Vagina (tissue), 2 donors: ENCODE measurements at regions not wholly inside any gene's neighbourhood (a gene's known extent, or its start where the extent isn't known, plus 50 kb on each side); places are given as distances from the start of the nearest gene placed in this dataset.

ENCODE experiments used
- DNase-seq, 2 donors: peaks; one replicate each; pipeline ENCODE4 v3.0.0-alpha.2; 2017; ENCODE audit errors: extremely low spot score in 2 of 2
- H3K27ac ChIP-seq: fragments of 200-600 bp; sonication (generic); one replicate; pipeline ENCODE4 v1.5.1; 2019
- H3K27me3 ChIP-seq: fragments of 200-600 bp; sonication (generic); one replicate; pipeline ENCODE4 v1.5.1; 2019
- H3K36me3 ChIP-seq, 2 donors: fragments of 200-600 bp; sonication (generic); one replicate each; pipeline ENCODE4 v1.5.1; 2017 to 2019
- H3K4me1 ChIP-seq: fragments of 200-600 bp; sonication (generic); one replicate; pipeline ENCODE4 v1.5.1; 2019
- H3K4me3 ChIP-seq, 2 donors: fragments of 200-600 bp; sonication (generic); 1 replicate in 1 of 2; 2 replicates in 1 of 2; pipeline ENCODE4 v1.5.1; 2016 to 2019
- H3K9me3 ChIP-seq: fragments of 200-600 bp; sonication (generic); one replicate; pipeline ENCODE4 v1.5.1; 2019
- POLR2A ChIP-seq, 2 donors: fragments of 450-650 bp; IDR thresholded peaks; one replicate each; pipeline ENCODE4 v1.6.1; 2017; ENCODE audit warnings: antibody characterized with exemption in 2 of 2, mild to moderate bottlenecking in 2 of 2, moderate library complexity in 2 of 2
- POLR2AphosphoS5 ChIP-seq, 2 donors: sonication (generic); formaldehyde crosslinking; IDR thresholded peaks; one replicate each; pipeline ENCODE4 v1.9.0; 2017; ENCODE audit warnings: antibody characterized with exemption in 2 of 2, mild to moderate bottlenecking in 2 of 2, low read depth in 1 of 2; ENCODE audit not compliant: insufficient read depth in 1 of 2
- intact Hi-C: fragments of 100-400 bp; cut with DNase I; formaldehyde crosslinking; loops from one replicate; pipeline ENCODE4 v1.15.1; 2023
- TF ChIP-seq, protein P1 (sequence below), 3 experiments: fragments of 450-650 bp in 2 of 3; fragments of 200-600 bp in 1 of 3; sonication (generic) in 1 of 3; IDR thresholded peaks; one replicate each; pipeline ENCODE4 v1.5.1; 2017 to 2019; ENCODE audit warnings: antibody characterized with exemption in 3 of 3, mild to moderate bottlenecking in 2 of 3, moderate library complexity in 2 of 3

DNA sequence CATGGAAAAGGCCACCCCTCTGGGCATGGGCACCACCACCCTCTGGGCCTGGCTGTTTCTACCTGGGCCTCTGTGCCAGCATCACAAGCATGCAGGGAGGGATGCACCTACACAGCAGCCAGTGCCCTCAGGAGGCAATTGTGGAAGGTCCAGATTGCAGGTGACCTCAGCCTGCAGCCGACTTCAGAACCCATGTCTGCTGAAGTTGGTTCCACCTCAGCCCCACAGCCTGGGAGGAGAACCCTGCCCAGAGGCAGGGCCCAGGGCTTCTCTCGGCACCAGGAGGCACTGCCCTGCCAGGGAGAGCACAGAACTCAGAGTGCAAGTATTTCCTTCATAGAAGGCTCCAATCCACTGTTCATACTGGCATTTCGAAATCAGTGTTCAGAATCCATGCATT, 149.8 kb downstream of the TTLL2 start:
- DNase-seq: no peak
- no peak for TF ChIP-seq POLR2AphosphoS5 (IDR thresholded peaks at IDR 0.05; ENCODE audit: insufficient read depth in 1 of 2, low read depth in 1 of 2)
- TF ChIP-seq POLR2A (IDR thresholded peaks at IDR 0.05): no peak
- TF ChIP-seq, protein P1, sequence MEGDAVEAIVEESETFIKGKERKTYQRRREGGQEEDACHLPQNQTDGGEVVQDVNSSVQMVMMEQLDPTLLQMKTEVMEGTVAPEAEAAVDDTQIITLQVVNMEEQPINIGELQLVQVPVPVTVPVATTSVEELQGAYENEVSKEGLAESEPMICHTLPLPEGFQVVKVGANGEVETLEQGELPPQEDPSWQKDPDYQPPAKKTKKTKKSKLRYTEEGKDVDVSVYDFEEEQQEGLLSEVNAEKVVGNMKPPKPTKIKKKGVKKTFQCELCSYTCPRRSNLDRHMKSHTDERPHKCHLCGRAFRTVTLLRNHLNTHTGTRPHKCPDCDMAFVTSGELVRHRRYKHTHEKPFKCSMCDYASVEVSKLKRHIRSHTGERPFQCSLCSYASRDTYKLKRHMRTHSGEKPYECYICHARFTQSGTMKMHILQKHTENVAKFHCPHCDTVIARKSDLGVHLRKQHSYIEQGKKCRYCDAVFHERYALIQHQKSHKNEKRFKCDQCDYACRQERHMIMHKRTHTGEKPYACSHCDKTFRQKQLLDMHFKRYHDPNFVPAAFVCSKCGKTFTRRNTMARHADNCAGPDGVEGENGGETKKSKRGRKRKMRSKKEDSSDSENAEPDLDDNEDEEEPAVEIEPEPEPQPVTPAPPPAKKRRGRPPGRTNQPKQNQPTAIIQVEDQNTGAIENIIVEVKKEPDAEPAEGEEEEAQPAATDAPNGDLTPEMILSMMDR (IDR thresholded peaks at IDR 0.05): no peak
- H3K4me1 ChIP-seq: no peaks in the 10 kb centered on the region
- H3K36me3 ChIP-seq: no peaks in the 10 kb centered on the region
- H3K27ac ChIP-seq: no peak overlapping the region
- H3K27me3 ChIP-seq: no peaks in the 10 kb centered on the region
- H3K9me3 ChIP-seq: no peaks in the 10 kb centered on the region
- intact Hi-C loops: no loop called here
- H3K4me3 ChIP-seq: no peak overlapping the region

DNA sequence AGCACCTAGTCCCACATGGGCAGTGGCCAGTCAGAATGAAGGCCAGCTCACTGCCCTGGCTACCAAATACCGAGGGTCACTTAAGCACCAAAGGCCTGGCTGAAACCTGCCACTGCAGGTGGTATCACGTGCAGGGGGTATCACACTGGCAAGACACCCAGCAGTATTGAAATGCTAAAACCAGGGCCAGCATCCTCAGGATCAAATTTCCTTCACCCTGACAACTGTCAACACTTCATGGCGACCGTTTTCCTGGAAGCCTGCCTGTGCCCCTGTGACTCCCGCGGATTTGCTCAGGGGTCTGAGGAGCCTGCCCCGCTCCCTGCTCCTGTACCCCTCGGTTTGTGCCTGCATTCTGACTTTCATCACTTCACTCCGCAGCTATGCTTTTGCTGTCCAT, 151.1 kb downstream of the TTLL2 start:
- H3K27ac ChIP-seq: no peak overlapping the region
- no peak for TF ChIP-seq POLR2AphosphoS5 (IDR thresholded peaks at IDR 0.05; ENCODE audit: insufficient read depth in 1 of 2, low read depth in 1 of 2)
- no peak for TF ChIP-seq POLR2A (IDR thresholded peaks at IDR 0.05)
- TF ChIP-seq, protein P1 (IDR thresholded peaks at IDR 0.05): no peak
- no peak overlapping the region for H3K4me3 ChIP-seq
- intact Hi-C loops: no loop called here
- H3K4me1 ChIP-seq: no peaks in the 10 kb centered on the region
- no peaks in the 10 kb centered on the region for H3K9me3 ChIP-seq
- H3K36me3 ChIP-seq: no peaks in the 10 kb centered on the region
- no peak for DNase-seq
- no peaks in the 10 kb centered on the region for H3K27me3 ChIP-seq

DNA sequence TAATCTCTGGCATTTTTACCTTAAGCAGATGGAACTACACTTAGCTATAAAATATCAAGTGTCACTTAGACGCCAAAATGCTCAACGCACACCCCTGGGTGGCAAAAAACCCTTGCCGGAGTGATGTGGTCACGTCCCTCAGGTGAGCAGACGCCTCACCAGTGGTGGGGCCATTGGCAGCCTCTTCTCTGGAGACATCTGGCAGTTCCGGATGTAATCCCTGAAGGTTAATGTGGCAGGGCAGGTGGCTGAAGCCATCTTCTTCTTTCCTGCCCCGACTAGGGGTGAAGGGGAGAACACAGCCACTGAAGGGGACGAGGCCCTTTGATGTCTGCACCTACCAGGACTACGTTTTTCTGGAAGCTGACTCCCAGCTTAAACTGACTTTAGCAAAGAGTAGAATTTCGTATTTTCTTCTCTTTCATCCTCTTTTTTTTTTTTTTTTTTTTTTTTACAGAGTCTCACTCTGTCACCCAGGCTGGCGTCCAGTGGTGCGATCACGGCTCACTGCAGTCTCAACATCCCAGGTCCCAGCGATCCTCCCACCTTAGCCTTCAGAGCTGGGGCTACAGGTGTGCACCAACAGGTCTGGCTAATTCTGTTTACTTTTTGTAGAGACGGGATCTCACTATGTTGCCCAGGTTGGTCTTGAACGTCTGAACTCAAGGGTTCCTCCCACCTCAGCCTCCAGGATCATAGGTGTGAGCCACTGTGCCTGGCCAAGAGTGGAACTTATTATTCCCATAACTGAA, 152.1 kb downstream of the TTLL2 start:
- TF ChIP-seq, protein P1 (IDR thresholded peaks at IDR 0.05): no peak
- DNase-seq: no peak
- Histone ChIP-seq H3K36me3 (no peaks in the 10 kb centered on the region), H3K9me3 (no peaks in the 10 kb centered on the region), H3K27me3 (no peaks in the 10 kb centered on the region), H3K4me3 (no peak overlapping the region), H3K27ac (no peak overlapping the region), H3K4me1 (no peaks in the 10 kb centered on the region)
- intact Hi-C loops: no loop called here

DNA sequence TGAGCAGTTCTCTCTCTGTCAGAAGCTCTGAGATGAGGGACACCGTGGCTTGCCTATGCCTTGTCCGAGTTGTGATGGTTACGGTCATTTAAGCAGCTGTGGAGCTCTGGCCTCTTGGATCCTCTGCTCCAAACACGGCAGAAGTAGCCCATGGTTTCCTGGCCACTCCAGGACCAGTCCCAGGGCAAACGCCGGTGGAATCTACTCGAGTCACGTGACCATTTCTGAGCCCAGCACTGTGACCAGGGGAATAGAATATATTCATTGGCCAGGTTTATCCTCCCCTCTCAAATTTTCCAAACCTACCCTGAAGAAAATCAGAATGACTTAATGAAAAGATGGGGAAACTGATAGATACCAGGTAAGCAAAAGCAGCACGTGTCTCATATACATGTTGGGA, 152.8 kb downstream of the TTLL2 start:
- TF ChIP-seq, protein P1 (IDR thresholded peaks at IDR 0.05): no peak
- TF ChIP-seq POLR2A (IDR thresholded peaks at IDR 0.05) (no peak), POLR2AphosphoS5 (IDR thresholded peaks at IDR 0.05; ENCODE audit: insufficient read depth in 1 of 2, low read depth in 1 of 2) (no peak)
- H3K27me3 ChIP-seq: no peaks in the 10 kb centered on the region

DNA sequence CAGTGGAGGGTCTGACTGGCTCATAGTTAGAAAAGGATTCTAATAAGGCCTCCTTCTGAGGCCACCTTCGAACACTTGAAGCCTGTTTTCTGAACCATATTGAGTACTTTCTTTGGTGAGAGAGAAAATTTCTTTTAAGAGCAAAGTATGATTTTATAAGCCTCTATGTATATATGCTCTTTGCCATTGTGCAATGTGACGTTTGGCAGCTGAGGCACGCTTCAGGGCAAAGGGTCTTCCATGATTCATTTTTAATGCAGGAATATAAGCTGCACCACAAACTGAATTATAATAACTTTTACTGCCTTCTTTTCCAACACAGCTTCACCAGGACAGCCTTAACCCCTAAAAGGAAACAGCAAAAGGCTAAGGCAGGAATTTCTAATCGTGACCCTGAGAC, 154.4 kb downstream of the TTLL2 start:
- Histone ChIP-seq H3K4me3 (no peak overlapping the region), H3K9me3 (no peaks in the 10 kb centered on the region), H3K36me3 (no peaks in the 10 kb centered on the region), H3K4me1 (no peaks in the 10 kb centered on the region), H3K27me3 (no peaks in the 10 kb centered on the region), H3K27ac (no peak overlapping the region)
- intact Hi-C loops: no loop called here
- TF ChIP-seq POLR2AphosphoS5 (IDR thresholded peaks at IDR 0.05; ENCODE audit: insufficient read depth in 1 of 2, low read depth in 1 of 2) (no peak), POLR2A (IDR thresholded peaks at IDR 0.05) (no peak)
- TF ChIP-seq, protein P1 (IDR thresholded peaks at IDR 0.05): no peak
- no peak for DNase-seq

More for the DNA sequence above, 152.8 kb downstream of the TTLL2 start:
- DNase-seq: no peak
- Histone ChIP-seq H3K4me1 (no peaks in the 10 kb centered on the region), H3K36me3 (no peaks in the 10 kb centered on the region), H3K4me3 (no peak overlapping the region), H3K27ac (no peak overlapping the region), H3K9me3 (no peaks in the 10 kb centered on the region)
- intact Hi-C loops: no loop called here
